IMR-90 (cell line): ENCODE measurements at regions not wholly inside any gene's neighbourhood (a gene's known extent, or its start where the extent isn't known, plus 50 kb on each side); places are given as distances from the start of the nearest gene placed in this dataset.
"Not testable (repeated sequence)": the region's sequence is repeated elsewhere in the genome, so short reads cannot be mapped to it uniquely, and the experiment has no call there.

Experiments
- ATAC-seq: fragments of 200-7000 bp; cut with Tn5 transposase; 2 replicates; pipeline ENCODE4 v1.9.1; 2020; ENCODE audit warnings: low read depth, mild to moderate bottlenecking, moderate library complexity
- BruUV-seq: library from RNA; stranded (reverse); fragments of 400-500 nt; replicated peaks from 2 replicates; lab custom pipeline; 2021; lab: Mats Ljungman, UMichigan
- CTCF ChIA-PET: fragments of 300-600 bp; formaldehyde crosslinking; extraction: SDS; loops from one replicate; lab custom pipeline; 2021; ENCODE audit warnings: antibody characterized with exemption; lab: Yijun Ruan, JAX
- POLR2A ChIA-PET: fragments of 300-600 bp; sonication (Branson Sonifier 250); formaldehyde crosslinking; loops from one replicate; lab custom pipeline; 2022; ENCODE audit warnings: antibody characterized with exemption; ENCODE audit not compliant: unreplicated experiment; lab: Charles Lee
- DNase-seq: peaks from one replicate; pipeline ENCODE4 v3.0.0; 2013
- H2AFZ ChIP-seq: replicated peaks from 2 replicates; pipeline ENCODE3; 2013; ENCODE audit warnings: low read length, mild to moderate bottlenecking; ENCODE audit not compliant: poor library complexity
- H2AK5ac ChIP-seq: 2 replicates; pipeline ENCODE4 v1.6.1; 2013; ENCODE audit warnings: low read depth, low read length, inconsistent platforms
- H2AK9ac ChIP-seq: replicated peaks from 2 replicates; pipeline ENCODE3; 2013; ENCODE audit warnings: mild to moderate bottlenecking, low read depth, low read length, moderate library complexity; ENCODE audit not compliant: poor library complexity
- H2BK120ac ChIP-seq: 2 replicates; pipeline ENCODE4 v1.6.1; 2013; ENCODE audit warnings: low read depth, low read length, inconsistent platforms
- H2BK15ac ChIP-seq: 3 replicates; pipeline ENCODE4 v1.6.1; 2013; ENCODE audit warnings: low read depth, low read length, inconsistent platforms
- H2BK20ac ChIP-seq: 2 replicates; pipeline ENCODE4 v1.6.1; 2013; ENCODE audit warnings: low read depth, mild to moderate bottlenecking, inconsistent platforms, low read length, moderate library complexity
- H2BK5ac ChIP-seq: 2 replicates; pipeline ENCODE4 v1.6.1; 2013; ENCODE audit warnings: mild to moderate bottlenecking, low read depth, low read length, inconsistent platforms; ENCODE audit not compliant: poor library complexity, severe bottlenecking
- H3K14ac ChIP-seq: replicated peaks from 2 replicates; pipeline ENCODE4 v1.6.1; 2013; ENCODE audit warnings: low read depth, low read length, inconsistent platforms
- H3K18ac ChIP-seq: 2 replicates; pipeline ENCODE4 v1.6.1; 2013; ENCODE audit warnings: low read depth, low read length, control low read depth
- H3K23ac ChIP-seq: 2 replicates; pipeline ENCODE4 v1.6.1; 2013; ENCODE audit warnings: low read depth, low read length, inconsistent platforms
- H3K27ac ChIP-seq: 2 replicates; pipeline ENCODE4 v1.5.1; 2013; ENCODE audit warnings: mild to moderate bottlenecking, control low read depth, low read length; ENCODE audit not compliant: insufficient read depth
- H3K27me3 ChIP-seq: 2 replicates; pipeline ENCODE4 v1.6.1; 2013; ENCODE audit warnings: low read length; ENCODE audit not compliant: control insufficient read depth, insufficient read depth
- H3K36me3 ChIP-seq: 2 replicates; pipeline ENCODE4 v1.6.1; 2013; ENCODE audit warnings: low read length, mixed read lengths; ENCODE audit not compliant: control insufficient read depth, insufficient read depth
- H3K4ac ChIP-seq: 2 replicates; pipeline ENCODE4 v1.6.1; 2013; ENCODE audit warnings: low read depth, low read length, inconsistent platforms
- H3K4me1 ChIP-seq: 2 replicates; pipeline ENCODE4 v1.6.1; 2013; ENCODE audit warnings: low read length, mixed read lengths; ENCODE audit not compliant: control insufficient read depth, insufficient read depth
- H3K4me2 ChIP-seq: 2 replicates; pipeline ENCODE4 v1.6.1; 2013; ENCODE audit warnings: low read depth, mild to moderate bottlenecking, control low read depth, low read length, moderate library complexity
- H3K4me3 ChIP-seq: 2 replicates; pipeline ENCODE4 v1.5.1; 2013; ENCODE audit warnings: low read depth, mild to moderate bottlenecking, control low read depth, low read length, moderate library complexity; ENCODE audit not compliant: insufficient read depth
- H3K56ac ChIP-seq: 2 replicates; pipeline ENCODE4 v1.6.1; 2013; ENCODE audit warnings: low read length, inconsistent platforms; ENCODE audit not compliant: insufficient read depth; ENCODE audit errors: extremely low read depth
- H3K79me1 ChIP-seq, 2 experiments: 2 replicates each; pipeline ENCODE4 v1.6.1; 2013; ENCODE audit warnings: low read length in 2 of 2, inconsistent platforms in 1 of 2, low read depth in 1 of 2
- H3K9ac ChIP-seq: 2 replicates; pipeline ENCODE4 v1.6.1; 2013; ENCODE audit warnings: low read depth, low read length, control low read depth
- H3K9me1 ChIP-seq: 2 replicates; pipeline ENCODE4 v1.6.1; 2013; ENCODE audit warnings: low read length, inconsistent platforms; ENCODE audit not compliant: insufficient read depth
- H3K9me3 ChIP-seq: 2 replicates; pipeline ENCODE4 v1.6.1; 2013; ENCODE audit warnings: low read length; ENCODE audit not compliant: control insufficient read depth, insufficient read depth
- H4K20me1 ChIP-seq: 2 replicates; pipeline ENCODE4 v1.6.1; 2013; ENCODE audit warnings: low read length, inconsistent platforms; ENCODE audit not compliant: insufficient read depth
- H4K5ac ChIP-seq: 2 replicates; pipeline ENCODE4 v1.6.1; 2013; ENCODE audit warnings: mild to moderate bottlenecking, low read depth, low read length, control low read depth
- H4K8ac ChIP-seq, 2 experiments: 2 replicates each; pipeline ENCODE4 v1.6.1; 2013; ENCODE audit warnings: low read depth in 2 of 2, low read length in 2 of 2, control low read depth in 1 of 2, inconsistent platforms in 1 of 2
- H4K91ac ChIP-seq: 2 replicates; pipeline ENCODE4 v1.6.1; 2013; ENCODE audit warnings: low read depth, low read length, inconsistent platforms; ENCODE audit not compliant: insufficient read depth
- WGBS, 2 experiments: methylation state at CpG; one replicate each; pipeline versions ENCODE4 v1.1.5 to v1.1.7; 2013; ENCODE audit warnings: missing lambda C conversion rate in 2 of 2; ENCODE audit not compliant: insufficient read length in 1 of 2; ENCODE audit errors: extremely low coverage in 2 of 2; 5-methylcytosine and 5-hydroxymethylcytosine counted together
- dilution Hi-C: fragments of 300-500 bp; cut with HindIII; formaldehyde crosslinking; loops from one replicate; pipeline ENCODE4 v1.14.3; 2018; ENCODE audit warnings: low sequenced_read_pairs; ENCODE audit not compliant: unreplicated experiment
- in situ Hi-C: fragments of 300-500 bp; cut with MboI; formaldehyde crosslinking; loops from 3 replicates; pipeline ENCODE4 v1.14.3; 2019; ENCODE audit warnings: low sequenced_read_pairs, inconsistent platforms, mixed read lengths
- intact Hi-C: fragments of 100-400 bp; cut with micrococcal nuclease; formaldehyde crosslinking; loops from 2 replicates; pipeline ENCODE4 v1.10.0; 2022

- H3K4me3 ChIP-seq, H3K9me3 ChIP-seq, CTCF ChIA-PET, H4K5ac ChIP-seq, H3K18ac ChIP-seq, H2AFZ ChIP-seq, BruUV-seq, dilution Hi-C loops, H3K9me1 ChIP-seq, H3K79me1 ChIP-seq, H2AK9ac ChIP-seq, H2BK5ac ChIP-seq, H3K4me2 ChIP-seq, H4K91ac ChIP-seq, H3K27ac ChIP-seq, H2BK15ac ChIP-seq, H2BK20ac ChIP-seq, H3K56ac ChIP-seq, in situ Hi-C loops, H3K9ac ChIP-seq, POLR2A ChIA-PET, H3K23ac ChIP-seq, H4K8ac ChIP-seq, H3K14ac ChIP-seq, H3K36me3 ChIP-seq, H2BK120ac ChIP-seq, intact Hi-C loops, DNase-seq, H3K4me1 ChIP-seq, H4K20me1 ChIP-seq, H3K4ac ChIP-seq, H2AK5ac ChIP-seq, ATAC-seq: not testable (repeated sequence)
- WGBS, 2 experiments: 43% methylated on average over 4 of the region's 8 CpGs; no CpG with 5 or more reads in 1 of the 2 experiments
- peaks cover 48% of the 10 kb centered on the region for H3K27me3 ChIP-seq
Measured at GRCh38 chr6:166701424-166701823, 74.4 kb upstream of the RPS6KA2 start.

GRCh38 chr6:166700871-166701270, 73.8 kb upstream of the RPS6KA2 start:
- H3K9ac ChIP-seq, POLR2A ChIA-PET, H4K8ac ChIP-seq, H2BK120ac ChIP-seq, H4K20me1 ChIP-seq, H3K23ac ChIP-seq, H2BK20ac ChIP-seq, H3K18ac ChIP-seq, H3K4me1 ChIP-seq, dilution Hi-C loops, intact Hi-C loops, H3K4me2 ChIP-seq, H2BK15ac ChIP-seq, H4K5ac ChIP-seq, H2AK9ac ChIP-seq, H3K27ac ChIP-seq, H4K91ac ChIP-seq, H3K9me3 ChIP-seq, H3K79me1 ChIP-seq, H3K14ac ChIP-seq, H3K4me3 ChIP-seq, H3K4ac ChIP-seq, CTCF ChIA-PET, H3K36me3 ChIP-seq, H3K56ac ChIP-seq, DNase-seq, H2AK5ac ChIP-seq, H2AFZ ChIP-seq, H3K9me1 ChIP-seq, BruUV-seq, H2BK5ac ChIP-seq, in situ Hi-C loops, ATAC-seq: not testable (repeated sequence)
- peaks cover 48% of the 10 kb centered on the region for H3K27me3 ChIP-seq
- 22% methylated on average over 3 of the region's 3 CpGs; no CpG with 5 or more reads in 1 of the 2 experiments for WGBS, 2 experiments
